GM18907 (cell line): ENCODE measurements at regions not wholly inside any gene's neighbourhood (a gene's known extent, or its start where the extent isn't known, plus 50 kb on each side); places are given as distances from the start of the nearest gene placed in this dataset.

Source experiments
- ATAC-seq: cut with Tn5 transposase; IDR thresholded peaks from one replicate; pipeline ENCODE4 v1.9.1; 2021; ENCODE audit warnings: mild to moderate bottlenecking, moderate library complexity; ENCODE audit not compliant: unreplicated experiment

DNA sequence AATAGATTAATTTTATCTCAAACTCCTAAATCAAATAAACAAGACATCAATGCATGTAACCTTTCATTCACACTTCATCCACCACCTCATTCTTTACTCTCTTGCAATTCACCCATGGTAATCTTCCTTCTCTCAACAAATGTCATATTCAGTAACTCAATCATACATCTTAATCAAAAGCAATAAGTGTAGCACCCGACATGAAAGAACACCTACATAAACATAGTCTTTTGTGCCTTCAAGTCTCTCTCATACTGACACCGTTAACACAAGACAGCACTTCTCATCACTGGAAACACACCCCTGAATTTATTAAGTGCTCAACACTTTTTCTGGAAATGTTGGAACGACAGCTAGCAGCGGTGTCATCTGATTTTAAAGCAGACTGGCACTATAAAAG, 225.9 kb downstream of the TTLL7 start:
- no peak for ATAC-seq

GRCh38 chr1:83770319-83770661, 228.6 kb downstream of the TTLL7 start:
- no peak for ATAC-seq

GRCh38 chr1:83769594-83770318, 229.2 kb downstream of the TTLL7 start:
- no peak for ATAC-seq

- no peak for ATAC-seq
These were observed 229.9 kb downstream of the TTLL7 start for GRCh38 chr1:83769072-83769471.

- no peak for ATAC-seq
These were observed 232.7 kb downstream of the TTLL7 start for GRCh38 chr1:83766241-83766691.

- ATAC-seq = no peak
These were observed 233.8 kb downstream of the TTLL7 start for GRCh38 chr1:83765125-83765524.

DNA sequence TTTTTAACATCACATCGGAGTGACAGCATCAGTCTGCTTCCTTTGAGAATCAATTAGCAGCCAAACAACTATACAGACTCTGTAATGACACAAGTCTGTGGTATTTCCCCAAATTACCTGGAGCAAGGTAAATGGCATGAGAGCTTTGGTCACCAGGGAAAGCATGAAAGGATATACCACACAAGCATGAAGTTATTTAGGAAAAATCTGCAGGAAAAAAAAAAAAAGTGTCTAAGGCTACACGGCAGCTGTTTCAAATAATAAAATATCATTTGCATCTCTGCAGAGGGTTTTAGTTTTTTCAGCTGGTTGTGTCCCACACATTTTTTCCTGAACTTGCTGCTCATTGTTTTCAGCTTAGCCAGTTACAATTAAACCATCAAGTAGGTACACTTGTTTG, 234.7 kb downstream of the TTLL7 start:
- no peak for ATAC-seq

DNA sequence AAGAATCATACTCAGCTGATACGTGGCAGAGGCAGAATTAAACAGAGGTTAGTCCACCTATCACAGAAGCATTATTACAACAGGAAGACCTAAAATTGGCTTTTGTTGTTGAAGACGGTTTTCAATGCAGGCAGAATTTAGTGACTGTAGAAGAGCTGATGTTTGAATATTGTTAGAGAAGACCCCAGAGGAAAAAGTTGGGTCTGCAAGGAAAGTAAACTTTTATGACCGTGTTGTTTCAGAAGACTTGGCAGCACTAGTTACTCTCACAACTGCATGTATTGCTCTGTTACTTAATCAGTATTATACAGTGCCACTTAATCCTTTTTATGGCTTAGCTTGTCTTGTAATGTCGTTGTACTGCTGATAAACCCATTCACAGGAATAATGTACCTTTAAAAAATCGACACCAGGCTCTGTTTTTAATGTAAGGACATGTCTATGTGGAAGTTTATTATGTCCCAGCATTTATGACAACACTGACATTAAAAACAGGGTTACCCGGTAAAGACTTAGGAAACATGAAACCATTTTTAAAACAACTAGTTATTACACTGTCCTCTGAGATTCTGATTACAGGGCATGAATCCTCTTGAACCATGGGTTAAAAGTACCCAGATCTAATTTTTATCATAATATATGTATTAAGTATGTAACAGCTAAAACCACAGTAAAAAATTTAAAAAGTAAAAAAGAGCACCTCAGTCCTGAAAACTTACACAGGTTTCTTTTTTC, 235.4 kb downstream of the TTLL7 start:
- ATAC-seq = no peak

GRCh38 chr1:83762416-83762815, 236.5 kb downstream of the TTLL7 start:
- ATAC-seq = no peak

DNA sequence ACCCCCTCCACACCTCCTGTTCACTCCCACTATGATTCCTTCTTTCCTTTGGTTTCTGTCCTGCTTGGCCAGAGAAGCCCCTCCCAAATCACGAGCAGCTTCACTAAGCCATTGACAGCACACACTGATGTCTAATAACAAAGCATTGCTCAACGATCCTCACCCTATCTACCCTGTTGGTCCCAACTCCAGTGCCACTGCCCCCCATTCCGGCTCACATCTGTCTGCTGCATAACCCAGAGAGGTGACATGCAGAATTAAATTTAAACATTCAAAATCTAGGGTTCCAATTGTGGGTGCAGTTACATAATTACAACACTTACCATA, 236.9 kb downstream of the TTLL7 start:
- ATAC-seq = no peak

- peak; percentile 100 for ATAC-seq
These were observed 237.5 kb downstream of the TTLL7 start for GRCh38 chr1:83761167-83762038.

DNA sequence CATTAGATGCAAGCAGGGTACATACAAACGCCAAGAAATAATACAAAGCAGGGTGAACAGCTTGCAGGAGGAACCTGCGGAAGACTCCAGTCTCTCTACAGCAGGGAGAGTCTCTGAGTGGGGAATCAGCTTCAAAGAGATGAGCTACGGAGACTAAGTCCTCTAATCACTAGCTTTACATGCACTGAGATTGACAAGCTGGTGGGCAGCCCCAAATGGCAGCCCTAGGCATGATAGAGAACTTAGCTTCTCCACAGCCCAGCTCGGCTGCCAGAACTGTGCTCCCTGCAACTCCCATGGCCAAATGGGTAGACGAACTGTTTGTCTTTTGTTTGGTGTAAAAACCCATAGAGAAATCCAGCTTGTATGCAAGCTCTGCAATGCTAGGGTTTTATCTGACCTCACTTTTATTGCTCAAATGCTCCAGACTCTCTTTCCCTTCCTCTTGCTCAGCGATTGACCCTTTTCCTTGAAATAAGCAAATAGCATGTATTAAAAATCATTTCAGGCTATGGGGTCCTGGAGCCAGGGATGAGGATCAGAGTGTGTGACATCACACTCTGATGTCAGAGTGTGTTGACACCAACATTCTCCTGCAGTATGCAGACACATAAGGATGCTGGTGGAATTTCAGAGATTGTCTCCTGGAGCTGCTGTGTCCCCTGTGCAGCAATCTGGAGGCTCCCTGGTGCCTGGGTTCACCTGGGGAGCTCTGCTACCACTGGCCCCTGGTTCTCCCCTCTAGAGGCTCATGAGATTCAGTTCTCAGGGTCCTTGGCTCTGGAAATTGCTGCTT, 238.5 kb downstream of the TTLL7 start:
- peak; percentile 20 for ATAC-seq

GRCh38 chr1:83756984-83757717, 241.8 kb downstream of the TTLL7 start:
- ATAC-seq = no peak

DNA sequence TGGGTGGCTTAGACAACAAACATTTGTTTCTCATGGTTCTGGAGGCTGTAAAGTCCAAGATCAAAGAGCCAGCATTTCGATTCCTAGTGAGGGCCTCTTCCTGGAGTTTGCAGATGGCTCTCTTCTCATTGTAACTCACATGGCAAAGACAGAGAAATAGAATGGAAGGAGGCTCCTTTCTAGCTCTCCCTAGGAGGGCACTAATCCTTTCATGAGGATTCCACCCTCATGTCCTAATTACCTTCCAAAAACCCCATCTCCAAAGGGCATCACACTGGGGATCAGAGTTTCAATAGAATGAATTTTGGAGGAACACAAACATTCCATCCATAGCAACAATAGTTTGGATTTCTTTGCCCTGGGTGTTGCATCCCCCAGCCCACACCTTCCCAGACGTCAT, 247.3 kb downstream of the TTLL7 start:
- no peak for ATAC-seq

DNA sequence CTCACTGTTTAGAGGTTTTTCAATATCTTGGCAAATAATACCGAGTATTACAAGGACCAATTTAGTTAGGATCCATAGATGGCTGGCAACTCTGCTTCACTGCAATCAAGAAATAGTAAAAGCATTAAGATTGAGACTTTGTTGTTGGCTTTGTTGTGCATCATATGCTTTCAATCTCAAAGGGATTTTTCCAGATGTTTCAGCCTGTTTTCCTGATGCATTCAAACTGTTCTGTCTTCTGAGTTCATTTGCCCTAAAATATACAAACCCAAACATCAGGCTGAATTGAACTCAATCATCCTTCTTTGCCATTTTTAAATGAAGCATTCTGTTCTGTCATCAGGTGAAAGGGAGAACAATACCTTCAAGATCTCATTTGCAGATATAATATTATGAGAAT, 248.7 kb downstream of the TTLL7 start:
- no peak for ATAC-seq

- no peak for ATAC-seq
These were observed 251.0 kb downstream of the TTLL7 start for GRCh38 chr1:83747853-83748482.

DNA sequence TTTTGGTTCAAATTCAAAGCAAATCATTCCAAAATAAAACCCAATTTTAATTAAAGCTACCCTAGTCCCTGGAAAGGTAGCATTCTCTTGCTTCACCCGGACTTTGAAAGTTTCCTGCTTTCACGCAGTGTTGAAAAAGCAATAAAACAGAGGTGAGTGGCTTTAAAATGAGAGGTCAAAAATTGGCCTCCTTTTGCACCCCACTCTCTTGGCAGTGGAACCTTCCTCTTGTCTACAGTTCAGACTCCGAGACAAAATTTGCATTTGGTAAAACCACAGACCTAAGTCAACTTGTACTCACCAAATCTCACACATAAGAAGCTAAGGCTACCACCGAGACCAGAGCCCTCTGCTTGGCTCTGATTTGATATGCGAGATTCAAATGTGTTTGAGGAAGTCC, 252.7 kb downstream of the TTLL7 start:
- peak; percentile 96 for ATAC-seq

DNA sequence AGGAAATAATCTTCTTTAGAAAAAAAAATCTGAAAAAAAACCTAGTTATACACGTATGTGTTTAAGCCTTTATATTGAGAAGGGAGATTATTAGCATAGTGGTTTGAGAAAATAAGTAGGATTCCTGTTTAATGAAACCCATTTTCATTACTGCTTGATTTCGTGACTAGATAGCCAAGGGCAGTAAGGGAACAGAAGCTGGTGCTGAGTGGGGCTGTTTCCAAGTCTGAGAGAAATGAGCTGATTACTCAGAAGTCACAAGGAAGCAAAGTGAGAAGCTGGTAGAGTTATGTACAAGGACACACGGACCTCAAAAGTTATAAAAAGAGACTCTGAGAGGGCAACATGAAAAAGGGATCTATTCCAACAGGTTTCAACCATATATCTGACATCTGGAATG, 256.5 kb downstream of the TTLL7 start:
- no peak for ATAC-seq

DNA sequence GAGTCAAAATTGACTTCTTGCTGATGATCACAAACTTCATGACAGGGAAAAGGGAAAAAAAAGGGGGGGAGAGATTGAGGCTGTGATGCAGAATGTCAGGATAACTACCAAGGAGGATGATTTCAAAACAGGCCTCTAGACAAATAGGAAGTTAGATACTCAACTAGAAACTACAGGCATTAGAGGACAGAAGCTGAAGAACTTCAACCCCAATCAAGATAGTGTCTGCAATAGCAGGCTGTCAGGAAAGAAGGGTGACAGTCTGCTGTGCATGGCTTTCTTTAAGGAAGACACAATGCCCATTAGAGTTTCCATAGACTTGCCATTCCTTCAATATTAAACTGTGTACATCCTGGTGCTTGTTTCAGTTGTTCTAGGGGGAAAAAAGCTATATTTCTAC, 257.2 kb downstream of the TTLL7 start:
- no peak for ATAC-seq

GRCh38 chr1:83741348-83741747, 257.6 kb downstream of the TTLL7 start:
- no peak for ATAC-seq
